GM19023 (cell line): ENCODE measurements at regions not wholly inside any gene's neighbourhood (a gene's known extent, or its start where the extent isn't known, plus 50 kb on each side); places are given as distances from the start of the nearest gene placed in this dataset.

Source experiments
- ATAC-seq: cut with Tn5 transposase; IDR thresholded peaks from one replicate; pipeline ENCODE4 v1.9.1; 2021; ENCODE audit warnings: mild to moderate bottlenecking, moderate library complexity; ENCODE audit not compliant: unreplicated experiment

DNA sequence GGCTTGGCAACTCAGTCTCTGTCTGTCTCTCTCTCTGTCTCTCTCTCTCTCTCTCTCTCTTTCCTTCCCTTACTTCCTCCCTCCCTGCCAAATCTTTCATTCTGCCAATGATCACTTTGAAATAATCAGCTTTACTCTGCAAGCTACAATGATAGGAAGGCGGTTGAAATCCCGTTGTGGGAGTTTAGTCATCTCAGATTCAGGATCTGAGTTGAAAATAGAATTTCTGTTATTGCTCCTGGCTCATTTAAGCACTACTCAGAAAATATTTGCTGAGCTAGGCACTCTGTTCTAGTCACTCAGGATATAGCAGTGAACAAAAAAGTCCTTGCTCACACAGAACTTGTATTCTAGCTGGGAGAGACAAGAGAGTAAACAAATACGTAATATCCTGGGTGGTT is 56.3 kb upstream of the DCTD start:
- ATAC-seq = no peak

- ATAC-seq = no peak
Measured at GRCh38 chr4:182971702-182972101, 54.5 kb upstream of the DCTD start.

GRCh38 chr4:182969651-182970279 is 52.6 kb upstream of the DCTD start:
- ATAC-seq = peak; percentile 62

DNA sequence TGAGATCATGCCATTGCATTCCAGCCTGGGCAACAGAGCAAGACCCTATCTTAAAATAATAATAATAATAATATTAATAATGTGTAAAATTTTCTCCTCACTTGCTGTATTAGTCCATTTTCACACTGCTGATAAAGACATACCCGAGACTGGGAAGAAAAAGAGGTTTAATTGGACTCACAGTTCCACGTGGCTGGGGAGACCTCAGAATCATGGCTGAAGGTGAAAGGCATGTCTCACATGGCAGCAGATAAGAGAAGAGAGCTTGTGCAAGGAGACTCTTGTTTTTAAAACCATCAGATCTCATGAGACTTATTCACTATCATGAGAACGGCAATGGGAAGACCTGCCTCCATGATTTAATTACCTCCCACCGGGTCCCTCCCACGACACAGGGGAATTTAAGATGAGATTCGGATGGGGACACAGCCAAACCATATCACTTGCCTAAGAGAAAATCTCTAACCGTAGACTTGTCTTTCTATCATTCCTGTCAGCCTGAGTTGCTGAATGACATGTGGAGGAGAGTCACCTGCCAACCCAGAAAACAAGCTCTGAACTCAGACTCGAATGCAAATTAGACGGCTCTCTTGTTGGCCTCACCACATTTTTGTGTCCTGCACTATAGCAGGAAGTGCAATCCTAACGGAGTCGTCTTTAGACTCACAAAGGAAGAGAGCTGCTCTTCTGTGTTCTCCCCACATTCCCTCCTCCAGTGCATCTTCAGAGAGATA is 51.9 kb upstream of the DCTD start:
- ATAC-seq = peak; percentile 65

DNA sequence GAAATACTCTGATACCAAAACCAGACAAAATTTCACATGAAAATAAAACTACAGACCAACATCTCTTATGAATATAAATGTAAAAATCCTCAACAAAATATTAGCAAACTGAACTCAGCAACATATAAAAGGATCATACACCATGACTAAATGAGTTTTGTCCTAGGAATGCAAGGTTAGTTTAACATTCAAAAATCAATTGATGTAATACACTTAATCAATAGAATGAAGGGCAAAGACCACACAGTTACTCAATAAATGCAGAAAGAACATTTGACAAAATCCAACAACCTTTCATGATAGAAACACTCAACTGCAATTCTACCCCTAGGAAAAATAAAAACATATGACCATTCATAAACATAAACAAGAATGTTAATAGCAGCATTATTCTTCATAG is 50.2 kb upstream of the DCTD start:
- ATAC-seq = no peak
